ENCODE measurements at regions not wholly inside any gene's neighbourhood (a gene's known extent, or its start where the extent isn't known, plus 50 kb on each side); places are given as distances from the start of the nearest gene placed in this dataset.

GRCh38 chr7:55272328-55272727 is 92.8 kb upstream of the LANCL2 start:
- Histone ChIP-seq H3K27ac (no peak overlapping the region), H3K9me3 (no peaks in the 10 kb centered on the region), H3K4me1 (no peaks in the 10 kb centered on the region), H3K27me3 (peaks cover 0 to 3% (median 0%) of the 10 kb centered on the region in 7 donors), H3K4me3 (no peak overlapping the region), H3K36me3 (no peaks in the 10 kb centered on the region)
- TF ChIP-seq, protein P1, sequence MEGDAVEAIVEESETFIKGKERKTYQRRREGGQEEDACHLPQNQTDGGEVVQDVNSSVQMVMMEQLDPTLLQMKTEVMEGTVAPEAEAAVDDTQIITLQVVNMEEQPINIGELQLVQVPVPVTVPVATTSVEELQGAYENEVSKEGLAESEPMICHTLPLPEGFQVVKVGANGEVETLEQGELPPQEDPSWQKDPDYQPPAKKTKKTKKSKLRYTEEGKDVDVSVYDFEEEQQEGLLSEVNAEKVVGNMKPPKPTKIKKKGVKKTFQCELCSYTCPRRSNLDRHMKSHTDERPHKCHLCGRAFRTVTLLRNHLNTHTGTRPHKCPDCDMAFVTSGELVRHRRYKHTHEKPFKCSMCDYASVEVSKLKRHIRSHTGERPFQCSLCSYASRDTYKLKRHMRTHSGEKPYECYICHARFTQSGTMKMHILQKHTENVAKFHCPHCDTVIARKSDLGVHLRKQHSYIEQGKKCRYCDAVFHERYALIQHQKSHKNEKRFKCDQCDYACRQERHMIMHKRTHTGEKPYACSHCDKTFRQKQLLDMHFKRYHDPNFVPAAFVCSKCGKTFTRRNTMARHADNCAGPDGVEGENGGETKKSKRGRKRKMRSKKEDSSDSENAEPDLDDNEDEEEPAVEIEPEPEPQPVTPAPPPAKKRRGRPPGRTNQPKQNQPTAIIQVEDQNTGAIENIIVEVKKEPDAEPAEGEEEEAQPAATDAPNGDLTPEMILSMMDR (IDR thresholded peaks at IDR 0.05): no peak
- intact Hi-C loops (cut with DNase I): no loop called here
- no peak for DNase-seq
- ATAC-seq: no peak
- WGBS, 2 donors: 37 to 48% methylated on average over 4 of the region's 4 CpGs

DNA sequence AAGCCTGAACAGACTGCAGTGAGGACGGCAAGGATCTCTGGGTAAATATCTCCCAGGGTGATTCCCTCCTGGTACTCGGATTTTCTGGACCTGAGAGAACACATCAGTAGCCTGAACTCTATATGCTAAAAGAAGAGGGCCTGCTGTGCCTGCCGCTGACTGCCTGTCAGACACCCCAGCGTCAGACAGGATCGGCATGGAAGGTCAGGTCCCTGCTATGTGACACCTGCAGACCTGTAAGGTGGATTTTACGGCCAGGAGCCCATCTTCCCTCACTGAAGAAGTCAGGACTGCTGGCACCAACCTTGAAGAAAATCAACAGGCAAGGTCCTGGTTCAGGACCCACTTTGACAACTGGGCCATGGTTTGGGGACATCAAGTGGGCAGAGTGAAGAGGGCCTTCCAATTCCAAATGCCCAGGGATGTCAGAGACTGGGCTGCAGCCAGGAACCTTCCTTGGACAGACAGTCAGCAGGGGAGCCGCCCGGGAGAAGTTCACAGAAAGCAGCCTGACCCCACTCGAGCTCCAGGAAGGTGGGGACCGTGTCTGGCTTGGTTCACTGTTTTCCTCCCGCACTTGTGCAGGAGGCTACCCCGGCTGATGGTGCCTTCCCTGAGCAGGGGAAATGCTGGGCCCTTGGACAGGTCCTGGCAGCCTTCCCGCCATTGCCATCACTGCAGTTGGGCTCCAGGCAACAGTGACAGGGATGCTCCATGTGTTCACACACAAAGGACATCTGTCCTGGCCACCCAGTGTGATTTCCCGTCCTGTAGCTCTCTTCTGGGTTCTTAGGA is 91.8 kb upstream of the LANCL2 start:
- no peaks in the 10 kb centered on the region for H3K9me3 ChIP-seq

GRCh38 chr7:55274156-55274555 is 91.0 kb upstream of the LANCL2 start:
- TF ChIP-seq, protein P1 (IDR thresholded peaks at IDR 0.05): no peak
- H3K36me3 ChIP-seq: no peaks in the 10 kb centered on the region

More for the DNA sequence above, 91.8 kb upstream of the LANCL2 start:
- H3K27me3 ChIP-seq: peaks cover 0 to 3% (median 0%) of the 10 kb centered on the region in 7 donors
- ATAC-seq (no peak), DNase-seq (no peak)
- H3K4me3 ChIP-seq: no peak overlapping the region
- H3K4me1 ChIP-seq: no peaks in the 10 kb centered on the region
- 79% methylated on average over 14 of the region's 14 CpGs for WGBS, 2 donors
- TF ChIP-seq, protein P1 (IDR thresholded peaks at IDR 0.05): no peak
- H3K27ac ChIP-seq: no peak overlapping the region
- no peaks in the 10 kb centered on the region for H3K36me3 ChIP-seq
- intact Hi-C loops (cut with DNase I): no loop called here

DNA sequence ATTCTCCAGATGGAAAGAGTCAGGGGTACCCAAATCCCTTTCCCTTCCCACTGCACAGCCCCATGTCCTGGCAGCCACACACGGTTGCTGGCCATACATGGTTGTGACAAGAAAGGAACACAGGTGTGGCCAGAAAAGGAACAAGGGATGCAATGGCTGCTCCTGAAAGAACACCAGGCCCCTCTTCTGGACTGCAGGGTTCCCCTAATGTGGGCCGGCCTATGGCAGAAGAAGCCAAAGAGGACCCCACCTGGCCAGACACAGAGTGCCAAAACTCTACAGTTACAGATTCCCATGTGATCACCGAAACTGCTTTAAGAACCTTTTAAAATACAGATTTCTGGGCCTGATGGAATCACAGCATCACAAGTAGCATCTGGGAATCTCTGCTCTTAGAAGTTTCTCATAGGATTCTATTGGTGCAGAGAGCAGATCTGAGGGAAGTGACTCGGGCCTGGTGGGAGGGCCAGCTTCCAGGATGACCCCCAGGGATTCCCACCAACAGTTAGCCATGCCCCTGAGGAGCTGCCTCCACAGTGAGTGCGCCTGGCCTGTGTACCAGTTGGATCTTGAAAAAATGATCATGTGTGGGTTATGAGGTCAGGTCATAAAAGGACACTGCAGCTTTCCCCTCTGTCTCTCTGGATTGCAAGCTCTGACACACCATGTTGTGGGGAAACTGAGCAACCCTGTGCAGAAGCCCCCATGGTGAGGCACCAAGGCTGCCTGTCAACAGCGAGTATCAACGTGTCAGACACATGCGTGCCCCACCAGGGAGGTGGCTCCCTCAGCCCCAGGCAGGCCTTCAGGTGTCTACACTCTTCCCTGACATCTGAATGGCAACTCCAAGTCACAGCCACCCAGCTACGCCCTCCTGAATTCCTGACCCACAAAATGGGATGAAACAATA is 89.6 kb upstream of the LANCL2 start:
- H3K36me3 ChIP-seq: no peaks in the 10 kb centered on the region
- ATAC-seq (no peak), DNase-seq (no peak)
- TF ChIP-seq, protein P1 (IDR thresholded peaks at IDR 0.05): no peak
- H3K27ac ChIP-seq: no peak overlapping the region
- intact Hi-C loops (cut with DNase I): loop anchor here in 1 of 10 donors (5.0 kb wide), 1 partner anchor 142 kb away; no protein-coding TSS in a partner anchor
- peaks cover 0 to 3% (median 0%) of the 10 kb centered on the region in 7 donors for H3K27me3 ChIP-seq
- no peaks in the 10 kb centered on the region for H3K9me3 ChIP-seq
- WGBS, 2 donors: 65 to 73% methylated on average over 9 of the region's 9 CpGs
- no peaks in the 10 kb centered on the region for H3K4me1 ChIP-seq
- H3K4me3 ChIP-seq: no peak overlapping the region

More at GRCh38 chr7:55274156-55274555, 91.0 kb upstream of the LANCL2 start:
- intact Hi-C loops (cut with DNase I): no loop called here
- 73 to 81% methylated on average over 6 of the region's 6 CpGs for WGBS, 2 donors
- no peaks in the 10 kb centered on the region for H3K9me3 ChIP-seq
- no peaks in the 10 kb centered on the region for H3K4me1 ChIP-seq
- H3K27ac ChIP-seq: no peak overlapping the region
- no peak overlapping the region for H3K4me3 ChIP-seq
- ATAC-seq: no peak
- H3K27me3 ChIP-seq: peaks cover 0 to 3% (median 0%) of the 10 kb centered on the region in 7 donors
- DNase-seq: no peak

Data from heart right ventricle (tissue), 16 donors.